Calu3 (cell line): ENCODE measurements at regions not wholly inside any gene's neighbourhood (a gene's known extent, or its start where the extent isn't known, plus 50 kb on each side); places are given as distances from the start of the nearest gene placed in this dataset.
"Not testable (repeated sequence)": the region's sequence is repeated elsewhere in the genome, so short reads cannot be mapped to it uniquely, and the experiment has no call there.

ENCODE experiments used
- BruUV-seq: library from RNA; stranded (reverse); fragments of 400-500 nt; replicated peaks from 2 replicates; lab custom pipeline; 2021; lab: Mats Ljungman, UMichigan
- CTCF ChIA-PET: fragments of 300-600 bp; sonication (Branson Sonifier 250); formaldehyde crosslinking; loops from one replicate; lab custom pipeline; 2022; ENCODE audit warnings: antibody characterized with exemption; lab: Charles Lee
- DNase-seq: peaks from one replicate; pipeline ENCODE4 v3.0.0; 2022
- H3K27ac Mint-ChIP-seq: one replicate; pipeline ENCODE4 v1.8.0; 2022; ENCODE audit warnings: mixed read lengths; ENCODE audit not compliant: unreplicated experiment
- H3K27me3 Mint-ChIP-seq: one replicate; pipeline ENCODE4 v1.8.0; 2022; ENCODE audit warnings: mixed read lengths; ENCODE audit not compliant: unreplicated experiment
- H3K36me3 Mint-ChIP-seq: one replicate; pipeline ENCODE4 v1.8.0; 2022; ENCODE audit warnings: mild to moderate bottlenecking, moderate library complexity, mixed read lengths; ENCODE audit not compliant: insufficient read depth, unreplicated experiment
- H3K4me1 Mint-ChIP-seq: one replicate; pipeline ENCODE4 v1.8.0; 2022; ENCODE audit warnings: mild to moderate bottlenecking, low read depth, mixed read lengths; ENCODE audit not compliant: unreplicated experiment
- H3K4me3 Mint-ChIP-seq: one replicate; pipeline ENCODE4 v1.8.0; 2022; ENCODE audit warnings: mild to moderate bottlenecking, low read depth, moderate library complexity, mixed read lengths; ENCODE audit not compliant: unreplicated experiment
- H3K9me3 Mint-ChIP-seq: one replicate; pipeline ENCODE4 v1.8.0; 2022; ENCODE audit warnings: low read depth, mixed read lengths; ENCODE audit not compliant: unreplicated experiment
- CTCF ChIP-seq: fragments of 200-600 bp; IDR thresholded peaks from one replicate; pipeline ENCODE4 v1.8.0; 2022; ENCODE audit warnings: antibody characterized with exemption; ENCODE audit not compliant: unreplicated experiment
- intact Hi-C: fragments of 100-400 bp; cut with micrococcal nuclease; formaldehyde crosslinking; loops from one replicate; pipeline ENCODE4 v1.10.0; 2022; ENCODE audit not compliant: unreplicated experiment

DNA sequence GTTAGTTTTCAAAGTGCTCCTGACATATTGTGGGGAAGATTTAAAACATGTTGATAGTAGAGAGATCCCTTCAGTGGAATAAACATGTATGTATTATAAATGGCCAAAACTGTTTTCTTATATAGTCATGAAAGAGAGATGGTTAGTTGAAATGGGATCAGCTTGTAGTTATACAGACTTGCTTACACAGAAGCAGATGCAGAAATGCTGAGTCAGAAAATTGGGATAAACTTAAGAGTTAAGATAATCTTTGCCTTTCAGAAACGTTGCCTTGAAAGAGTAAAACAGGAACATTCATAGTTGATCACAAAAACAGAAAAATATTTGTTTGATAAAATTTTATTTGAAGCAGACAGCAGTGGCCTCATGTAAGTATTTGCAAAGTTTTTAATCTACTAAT, 433.2 kb upstream of the BCHE start:
- no peaks in the 10 kb centered on the region for H3K27me3 Mint-ChIP-seq
- intact Hi-C loops = no loop called here
- CTCF ChIA-PET = no interaction called here
- no peak overlapping the region for H3K4me3 Mint-ChIP-seq
- DNase-seq = no peak
- no peaks in the 10 kb centered on the region for H3K9me3 Mint-ChIP-seq
- TF ChIP-seq CTCF = no peak
- no peaks in the 10 kb centered on the region for H3K36me3 Mint-ChIP-seq
- no TSS peak for BruUV-seq
- H3K4me1 Mint-ChIP-seq = peaks cover 10% of the 10 kb centered on the region
- H3K27ac Mint-ChIP-seq = no peak overlapping the region

GRCh38 chr3:166265153-166265552, 427.9 kb upstream of the BCHE start:
- TF ChIP-seq CTCF = no peak
- no peaks in the 10 kb centered on the region for H3K9me3 Mint-ChIP-seq
- DNase-seq = no peak
- no peak overlapping the region for H3K27ac Mint-ChIP-seq
- H3K4me1 Mint-ChIP-seq = no peaks in the 10 kb centered on the region
- intact Hi-C loops = no loop called here
- H3K27me3 Mint-ChIP-seq = no peaks in the 10 kb centered on the region
- no peaks in the 10 kb centered on the region for H3K36me3 Mint-ChIP-seq
- CTCF ChIA-PET = interaction anchor here (0.6 to 1.0 kb wide), 2 partner anchors 20 to 62 kb away, joined by 3 read pairs; no protein-coding TSS in a partner anchor
- no TSS peak for BruUV-seq
- H3K4me3 Mint-ChIP-seq = no peak overlapping the region

DNA sequence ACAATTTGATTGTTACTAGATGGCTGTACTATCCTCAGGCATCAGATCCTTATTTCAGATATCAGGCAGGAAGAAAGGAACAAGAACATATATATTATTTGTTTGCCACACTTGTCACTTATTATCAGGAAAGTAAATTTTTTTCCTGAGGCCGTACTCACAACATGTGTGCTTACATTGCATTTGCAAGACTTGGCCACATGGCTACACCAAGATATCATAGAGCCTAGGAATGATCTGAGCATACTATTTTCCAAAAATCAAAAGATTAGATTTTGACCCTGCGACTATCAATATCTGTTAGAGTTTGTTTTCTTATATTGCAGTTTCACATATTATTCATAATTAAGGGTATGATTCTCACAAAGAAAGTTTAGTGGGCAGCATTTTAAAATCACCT, 426.2 kb upstream of the BCHE start:
- no TSS peak for BruUV-seq
- no peak overlapping the region for H3K4me3 Mint-ChIP-seq
- TF ChIP-seq CTCF = no peak
- no peaks in the 10 kb centered on the region for H3K4me1 Mint-ChIP-seq
- no peak for DNase-seq
- no peaks in the 10 kb centered on the region for H3K36me3 Mint-ChIP-seq
- intact Hi-C loops = no loop called here
- no peak overlapping the region for H3K27ac Mint-ChIP-seq
- CTCF ChIA-PET = no interaction called here
- H3K27me3 Mint-ChIP-seq = no peaks in the 10 kb centered on the region
- no peaks in the 10 kb centered on the region for H3K9me3 Mint-ChIP-seq

DNA sequence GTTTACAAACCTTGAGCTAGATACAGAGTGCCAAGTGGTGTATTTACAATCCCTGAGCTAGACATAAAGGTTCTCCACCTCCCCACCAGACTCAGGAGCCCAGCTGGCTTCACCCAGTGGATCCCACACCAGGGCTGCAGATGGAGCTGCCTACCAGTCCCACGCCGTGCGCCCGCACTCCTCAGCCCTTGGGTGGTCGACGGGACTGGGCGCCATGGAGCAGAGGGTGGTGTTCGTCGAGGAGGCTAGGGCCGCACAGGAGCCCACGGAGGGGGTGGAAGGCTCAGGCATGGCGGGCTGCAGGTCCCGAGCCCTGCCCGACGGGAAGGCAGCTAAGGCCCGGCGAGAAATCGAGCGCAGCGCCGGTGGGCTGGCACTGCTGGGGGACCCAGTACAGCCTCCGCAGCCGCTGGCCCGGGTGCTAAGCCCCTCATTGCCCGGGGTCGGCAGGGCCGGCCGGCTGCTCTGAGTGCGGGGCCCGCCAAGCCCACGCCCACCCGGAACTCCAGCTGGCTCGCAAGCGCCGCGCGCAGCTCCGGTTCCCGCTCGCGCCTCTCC, 421.1 kb upstream of the BCHE start:
- intact Hi-C loops, H3K4me1 Mint-ChIP-seq, H3K27ac Mint-ChIP-seq, DNase-seq, H3K36me3 Mint-ChIP-seq, BruUV-seq, H3K4me3 Mint-ChIP-seq, H3K9me3 Mint-ChIP-seq, CTCF ChIA-PET, H3K27me3 Mint-ChIP-seq: not testable (repeated sequence)

DNA sequence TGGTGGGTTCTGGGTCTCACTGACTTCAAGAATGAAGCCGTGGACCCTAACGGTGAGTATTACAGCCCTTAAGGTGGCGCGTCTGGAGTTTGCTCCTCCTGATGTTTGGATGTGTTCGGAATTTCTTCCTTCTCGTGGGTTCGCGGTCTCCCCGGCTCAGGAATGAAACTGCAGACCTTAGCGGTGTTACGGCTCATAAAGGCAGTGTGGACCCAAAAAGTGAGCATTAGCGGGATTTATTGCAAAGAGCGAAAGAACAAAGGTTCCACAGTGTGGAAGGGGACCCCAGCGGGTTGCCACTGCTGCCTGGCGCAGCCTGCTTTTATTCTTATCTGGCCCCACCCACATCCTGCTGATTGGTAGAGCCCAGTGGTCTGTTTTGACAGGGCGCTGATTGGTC, 420.5 kb upstream of the BCHE start:
- intact Hi-C loops = no loop called here
- H3K4me3 Mint-ChIP-seq = no peak overlapping the region
- no TSS peak for BruUV-seq

More for the DNA sequence above, 420.5 kb upstream of the BCHE start:
- CTCF ChIA-PET = no interaction called here
- DNase-seq = no peak
- Mint-ChIP-seq H3K27ac (no peak overlapping the region), H3K9me3 (peaks cover 5% of the 10 kb centered on the region), H3K27me3 (no peaks in the 10 kb centered on the region), H3K4me1 (no peaks in the 10 kb centered on the region), H3K36me3 (no peaks in the 10 kb centered on the region)
- TF ChIP-seq CTCF = no peak
